ENCODE measurements at regions not wholly inside any gene's neighbourhood (a gene's known extent, or its start where the extent isn't known, plus 50 kb on each side); places are given as distances from the start of the nearest gene placed in this dataset.

DNA sequence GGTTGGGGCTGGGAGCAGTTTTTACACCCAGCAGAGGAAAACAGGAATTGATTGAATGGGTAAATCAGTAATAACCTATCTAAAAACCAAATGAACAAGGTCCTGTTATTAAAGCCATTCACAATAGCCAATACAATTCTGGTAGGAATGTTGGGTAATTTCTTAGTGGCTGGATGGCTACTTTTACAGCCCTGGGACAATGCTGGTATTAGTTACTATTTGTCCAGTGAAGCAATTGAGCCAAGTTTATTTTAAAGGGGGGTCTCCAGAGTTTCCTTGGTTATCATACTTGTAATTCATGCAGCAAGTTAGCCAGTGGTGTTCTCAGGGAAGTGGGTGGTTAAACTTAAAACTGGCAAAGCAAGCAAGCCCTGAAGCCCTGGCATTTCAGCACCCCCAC is 92.3 kb upstream of the STARD13 start:
- ATAC-seq (ENCODE audit: low FRiP score), result no peak
- TF ChIP-seq, protein P1, sequence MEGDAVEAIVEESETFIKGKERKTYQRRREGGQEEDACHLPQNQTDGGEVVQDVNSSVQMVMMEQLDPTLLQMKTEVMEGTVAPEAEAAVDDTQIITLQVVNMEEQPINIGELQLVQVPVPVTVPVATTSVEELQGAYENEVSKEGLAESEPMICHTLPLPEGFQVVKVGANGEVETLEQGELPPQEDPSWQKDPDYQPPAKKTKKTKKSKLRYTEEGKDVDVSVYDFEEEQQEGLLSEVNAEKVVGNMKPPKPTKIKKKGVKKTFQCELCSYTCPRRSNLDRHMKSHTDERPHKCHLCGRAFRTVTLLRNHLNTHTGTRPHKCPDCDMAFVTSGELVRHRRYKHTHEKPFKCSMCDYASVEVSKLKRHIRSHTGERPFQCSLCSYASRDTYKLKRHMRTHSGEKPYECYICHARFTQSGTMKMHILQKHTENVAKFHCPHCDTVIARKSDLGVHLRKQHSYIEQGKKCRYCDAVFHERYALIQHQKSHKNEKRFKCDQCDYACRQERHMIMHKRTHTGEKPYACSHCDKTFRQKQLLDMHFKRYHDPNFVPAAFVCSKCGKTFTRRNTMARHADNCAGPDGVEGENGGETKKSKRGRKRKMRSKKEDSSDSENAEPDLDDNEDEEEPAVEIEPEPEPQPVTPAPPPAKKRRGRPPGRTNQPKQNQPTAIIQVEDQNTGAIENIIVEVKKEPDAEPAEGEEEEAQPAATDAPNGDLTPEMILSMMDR (IDR thresholded peaks at IDR 0.05), result no peak

DNA sequence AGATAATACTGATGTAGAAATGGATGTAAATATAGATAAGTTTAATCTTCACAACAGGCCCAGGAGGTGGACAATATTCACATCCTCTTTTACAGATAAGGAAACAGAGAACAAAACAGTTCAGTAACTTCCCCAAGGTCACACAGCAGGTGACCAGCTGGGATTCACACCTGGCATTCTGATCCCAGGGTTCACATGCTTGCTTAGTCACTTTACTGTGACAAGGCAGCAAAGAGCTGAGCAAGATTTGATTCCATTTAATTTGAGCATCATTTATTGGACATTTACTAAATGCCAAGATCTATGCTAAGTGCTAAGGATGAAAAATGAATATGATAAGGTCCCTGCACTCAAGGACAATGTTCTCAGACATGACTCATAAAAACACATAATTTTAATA is 94.1 kb upstream of the STARD13 start:
- no peak for DNase-seq (ENCODE audit: low spot score)
- TF ChIP-seq, protein P1 (IDR thresholded peaks at IDR 0.05), result no peak
- no peak for ATAC-seq (ENCODE audit: low FRiP score)

More for the DNA sequence above, 92.3 kb upstream of the STARD13 start:
- no peak for DNase-seq (ENCODE audit: low spot score)

DNA sequence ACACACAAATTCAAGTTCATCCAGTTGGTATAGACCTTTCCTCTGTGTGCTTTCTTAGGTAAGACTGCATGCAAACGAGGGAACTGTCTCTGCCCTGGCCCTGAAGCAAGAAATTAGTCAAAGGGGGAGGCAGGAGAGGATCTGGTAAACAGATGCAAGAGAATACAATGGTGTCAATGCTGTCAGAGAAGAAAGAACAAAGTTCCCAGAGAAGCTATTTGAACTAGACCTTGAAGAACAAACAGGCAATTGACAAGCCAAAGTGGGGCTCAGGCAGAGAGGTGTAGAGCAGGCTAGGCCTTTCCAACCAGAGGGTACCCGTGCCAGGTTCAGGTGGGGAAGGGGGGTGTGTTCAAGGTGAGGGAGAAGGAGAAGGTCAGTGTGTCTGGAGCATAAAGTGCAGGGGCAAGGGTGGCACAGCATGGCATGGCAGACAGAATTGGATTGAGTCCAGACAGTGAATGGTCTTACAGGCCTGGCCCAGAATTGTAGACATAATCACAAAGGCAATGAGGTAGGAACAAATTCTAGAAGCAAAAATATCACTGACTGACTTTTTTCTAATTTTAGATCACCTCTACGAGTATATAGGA is 95.0 kb upstream of the STARD13 start:
- no peak for DNase-seq (ENCODE audit: low spot score)
- no peak for ATAC-seq (ENCODE audit: low FRiP score)
- TF ChIP-seq, protein P1 (IDR thresholded peaks at IDR 0.05), result no peak

DNA sequence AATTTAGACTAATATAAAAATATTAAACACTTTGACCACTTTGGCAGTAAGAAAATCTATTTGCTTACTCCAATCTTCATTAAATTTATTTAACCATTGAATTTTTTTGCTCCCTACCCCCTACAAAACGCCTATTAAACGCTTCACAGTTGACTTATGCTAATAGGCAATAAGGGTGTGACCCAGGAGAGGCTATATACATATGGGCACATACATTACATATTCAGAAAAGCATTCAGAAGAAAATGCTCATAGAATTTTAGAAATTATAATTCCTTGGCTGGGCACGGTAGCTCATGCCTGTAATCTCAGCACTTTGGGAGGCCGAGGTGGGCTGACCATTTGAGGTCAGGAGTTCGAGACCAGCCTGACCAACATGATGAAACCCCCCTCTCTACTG is 95.6 kb upstream of the STARD13 start:
- DNase-seq (ENCODE audit: low spot score), result no peak
- TF ChIP-seq, protein P1 (IDR thresholded peaks at IDR 0.05), result no peak
- ATAC-seq (ENCODE audit: low FRiP score), result no peak

DNA sequence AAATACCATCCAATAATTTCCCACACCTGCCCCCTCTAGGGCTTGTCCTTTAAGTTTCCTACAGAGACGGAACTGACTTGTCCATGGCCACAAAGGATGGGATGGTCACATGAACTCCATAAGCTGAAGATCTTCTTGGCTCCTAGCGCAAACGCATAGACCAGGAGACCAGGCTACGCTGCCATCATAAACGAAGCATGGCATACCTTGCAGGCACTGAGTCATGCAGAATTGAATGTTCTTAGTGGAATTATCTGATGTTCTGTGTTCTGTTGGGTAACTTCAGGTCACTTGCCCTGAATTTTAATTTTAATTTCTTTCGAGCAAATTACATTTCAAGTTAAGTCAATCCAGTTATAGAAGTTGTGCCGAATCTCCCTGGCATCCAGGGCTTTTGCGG is 96.4 kb upstream of the STARD13 start:
- DNase-seq (ENCODE audit: low spot score) (no peak), ATAC-seq (ENCODE audit: low FRiP score) (no peak)
- TF ChIP-seq, protein P1 (IDR thresholded peaks at IDR 0.05), result no peak

DNA sequence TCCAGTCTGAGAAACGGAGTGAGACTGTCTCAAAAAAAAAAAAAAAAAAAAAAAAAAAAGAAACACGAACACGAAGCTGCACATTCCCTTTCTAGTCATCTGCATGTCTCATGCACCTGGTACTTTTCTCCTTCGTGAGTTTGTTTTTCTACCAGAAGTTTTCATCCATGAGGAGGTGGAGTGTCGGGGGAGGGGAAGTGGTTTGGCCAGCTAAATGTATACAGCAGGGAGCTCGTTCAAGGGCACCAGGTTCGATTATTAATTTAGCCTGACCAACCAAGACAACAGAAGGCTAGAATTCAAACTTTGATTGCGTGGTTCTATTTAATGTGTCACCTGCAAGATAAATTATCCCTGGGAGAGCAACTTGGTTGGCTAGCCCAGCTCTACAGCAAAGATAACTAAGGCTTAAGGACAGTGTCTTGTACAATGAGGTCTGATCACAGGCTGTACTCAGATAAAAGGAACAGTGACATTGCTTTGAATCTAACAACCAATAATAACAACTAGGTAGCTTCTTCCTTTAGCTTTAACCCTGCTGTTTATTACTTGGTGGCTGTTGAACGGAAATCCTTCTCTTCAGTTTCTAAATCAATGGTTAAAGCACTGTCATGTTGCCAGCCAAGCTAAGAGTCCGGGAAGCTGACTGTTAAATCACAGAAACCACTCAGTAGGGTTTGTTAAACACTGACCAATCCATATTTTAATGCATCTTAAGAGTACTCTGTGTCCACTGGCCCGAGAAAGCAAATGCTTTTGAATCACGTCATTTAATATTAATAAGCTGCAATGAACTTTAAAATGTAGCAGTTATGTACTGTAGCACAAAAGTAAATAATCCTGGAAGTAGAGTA is 98.4 kb upstream of the STARD13 start:
- no peak for DNase-seq (ENCODE audit: low spot score)
- TF ChIP-seq, protein P1 (IDR thresholded peaks at IDR 0.05), result no peak
- no peak for ATAC-seq (ENCODE audit: low FRiP score)

Data from omental fat pad (tissue), 3 donors.